Hepatocyte (in vitro differentiated cells): ENCODE measurements at regions not wholly inside any gene's neighbourhood (a gene's known extent, or its start where the extent isn't known, plus 50 kb on each side); places are given as distances from the start of the nearest gene placed in this dataset. TPM values are rescaled to one million over a fixed set of nuclear protein-coding genes. Genes with fewer than 3 reads are reported as not detected.

Experiments
- DNase-seq: peaks from one replicate; pipeline ENCODE4 v3.0.0-alpha.2; 2016; ENCODE audit warnings: low spot score
- H2AFZ ChIP-seq: fragments of 200-600 bp; sonication (generic); 2 replicates; pipeline ENCODE4 v1.6.0; 2016; ENCODE audit warnings: antibody characterized with exemption, mild to moderate bottlenecking
- H3K27ac ChIP-seq: fragments of 200-600 bp; sonication (generic); 2 replicates; pipeline ENCODE4 v1.5.1; 2016; ENCODE audit warnings: mild to moderate bottlenecking
- H3K27me3 ChIP-seq: fragments of 200-600 bp; sonication (generic); 2 replicates; pipeline ENCODE4 v1.6.1; 2016
- H3K36me3 ChIP-seq: fragments of 200-600 bp; sonication (generic); replicated peaks from 2 replicates; pipeline ENCODE4 v1.5.1; 2016; ENCODE audit warnings: low read depth; ENCODE audit not compliant: insufficient read depth
- H3K4me1 ChIP-seq: fragments of 200-600 bp; sonication (generic); 2 replicates; pipeline ENCODE4 v1.5.1; 2016; ENCODE audit warnings: mild to moderate bottlenecking, moderate library complexity; ENCODE audit not compliant: insufficient read depth
- H3K4me2 ChIP-seq: fragments of 200-600 bp; sonication (generic); 2 replicates; pipeline ENCODE4 v1.6.0; 2016
- H3K4me3 ChIP-seq: fragments of 200-600 bp; sonication (generic); 2 replicates; pipeline ENCODE4 v1.5.1; 2016; ENCODE audit warnings: mild to moderate bottlenecking
- H3K79me2 ChIP-seq: fragments of 200-600 bp; sonication (generic); 2 replicates; pipeline ENCODE4 v1.6.0; 2017; ENCODE audit warnings: mild to moderate bottlenecking
- H3K9me2 ChIP-seq: fragments of 200-600 bp; sonication (generic); replicated peaks from 2 replicates; pipeline ENCODE4 v1.6.0; 2017; ENCODE audit warnings: mild to moderate bottlenecking; ENCODE audit not compliant: insufficient read depth
- H3K9me3 ChIP-seq: fragments of 200-600 bp; sonication (generic); 2 replicates; pipeline ENCODE4 v1.5.1; 2016; ENCODE audit warnings: low read depth, mild to moderate bottlenecking
- H4K20me1 ChIP-seq: fragments of 200-600 bp; sonication (generic); 2 replicates; pipeline ENCODE4 v1.6.0; 2016; ENCODE audit warnings: mild to moderate bottlenecking; ENCODE audit not compliant: insufficient read depth, poor library complexity, severe bottlenecking
- EZH2 ChIP-seq: fragments of 200-600 bp; sonication (generic); IDR thresholded peaks from 2 replicates; pipeline ENCODE4 v1.6.1; 2016; ENCODE audit warnings: antibody characterized with exemption, mild to moderate bottlenecking, borderline replicate concordance
- EZH2phosphoT487 ChIP-seq: fragments of 200-600 bp; sonication (generic); IDR thresholded peaks from one replicate; pipeline ENCODE4 v1.6.1; 2018; ENCODE audit warnings: antibody characterized with exemption, mild to moderate bottlenecking, low read depth, moderate library complexity; ENCODE audit not compliant: unreplicated experiment, severe bottlenecking
- WGBS: methylation state at CpG from one replicate; pipeline ENCODE4 v1.1.6; 2016; ENCODE audit warnings: low lambda C conversion rate; ENCODE audit errors: missing lambda C conversion rate; 5-methylcytosine and 5-hydroxymethylcytosine counted together
- small RNA-seq: library from RNA; depleted of rRNA; stranded (forward); fragments of <200 nt; gene quantifications from one replicate; pipeline ENCODE3, GENCODE V24; 2014
- TF ChIP-seq, protein P1 (sequence below): fragments of 200-600 bp; sonication (generic); IDR thresholded peaks from 2 replicates; pipeline ENCODE4 v1.5.1; 2016; ENCODE audit warnings: antibody characterized with exemption, mild to moderate bottlenecking; ENCODE audit not compliant: poor library complexity

DNA sequence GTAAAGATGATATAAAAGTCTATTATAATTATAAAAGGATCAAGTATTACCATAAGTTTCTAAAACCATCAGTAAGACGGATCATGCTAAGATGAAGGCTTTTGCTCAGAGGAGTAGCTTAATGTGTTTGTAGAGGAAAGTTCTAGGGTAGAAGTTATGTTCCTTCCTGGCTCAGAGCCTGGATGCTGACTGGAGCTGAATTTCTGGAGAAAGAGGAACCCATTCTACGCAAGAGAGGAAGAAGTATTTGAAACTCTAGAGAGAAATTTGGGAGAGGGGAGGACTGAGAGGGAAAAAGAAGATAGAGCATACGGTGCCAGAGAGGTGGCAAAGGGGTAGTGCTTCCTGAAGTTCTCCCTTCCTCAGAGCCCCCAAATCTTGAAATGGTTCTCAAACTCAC, 51.4 kb upstream of the SGCG start:
- Histone ChIP-seq H3K4me1 (no peaks in the 10 kb centered on the region), H3K27ac (no peak overlapping the region), H3K9me2 (no peaks in the 10 kb centered on the region), H3K79me2 (no peaks in the 10 kb centered on the region), H3K9me3 (no peaks in the 10 kb centered on the region), H3K4me3 (no peak overlapping the region), H3K4me2 (no peak overlapping the region), H3K36me3 (no peaks in the 10 kb centered on the region), H2AFZ (no peak overlapping the region), H4K20me1 (no peaks in the 10 kb centered on the region), H3K27me3 (no peaks in the 10 kb centered on the region)
- 92% methylated on average over 3 of the region's 3 CpGs for WGBS
- DNase-seq = no peak
- TF ChIP-seq, protein P1, sequence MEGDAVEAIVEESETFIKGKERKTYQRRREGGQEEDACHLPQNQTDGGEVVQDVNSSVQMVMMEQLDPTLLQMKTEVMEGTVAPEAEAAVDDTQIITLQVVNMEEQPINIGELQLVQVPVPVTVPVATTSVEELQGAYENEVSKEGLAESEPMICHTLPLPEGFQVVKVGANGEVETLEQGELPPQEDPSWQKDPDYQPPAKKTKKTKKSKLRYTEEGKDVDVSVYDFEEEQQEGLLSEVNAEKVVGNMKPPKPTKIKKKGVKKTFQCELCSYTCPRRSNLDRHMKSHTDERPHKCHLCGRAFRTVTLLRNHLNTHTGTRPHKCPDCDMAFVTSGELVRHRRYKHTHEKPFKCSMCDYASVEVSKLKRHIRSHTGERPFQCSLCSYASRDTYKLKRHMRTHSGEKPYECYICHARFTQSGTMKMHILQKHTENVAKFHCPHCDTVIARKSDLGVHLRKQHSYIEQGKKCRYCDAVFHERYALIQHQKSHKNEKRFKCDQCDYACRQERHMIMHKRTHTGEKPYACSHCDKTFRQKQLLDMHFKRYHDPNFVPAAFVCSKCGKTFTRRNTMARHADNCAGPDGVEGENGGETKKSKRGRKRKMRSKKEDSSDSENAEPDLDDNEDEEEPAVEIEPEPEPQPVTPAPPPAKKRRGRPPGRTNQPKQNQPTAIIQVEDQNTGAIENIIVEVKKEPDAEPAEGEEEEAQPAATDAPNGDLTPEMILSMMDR = no peak
- TF ChIP-seq EZH2 (no peak), EZH2phosphoT487 (no peak)

Small RNAs in the stretch of these regions (small RNA-seq; reads per million reads assigned to genes)
- gene MTND3P1 (not detected), gene RF00049 (not detected)
